Lung (tissue), 11 donors: ENCODE measurements at regions not wholly inside any gene's neighbourhood (a gene's known extent, or its start where the extent isn't known, plus 50 kb on each side); places are given as distances from the start of the nearest gene placed in this dataset.

ENCODE experiments used
- ATAC-seq: fragments of 200-7000 bp; cut with Tn5 transposase; one replicate; pipeline ENCODE4 v1.9.1; 2020; ENCODE audit warnings: moderate number of reproducible peaks; ENCODE audit not compliant: insufficient read depth, low FRiP score
- DNase-seq, 3 donors: peaks; one replicate each; pipeline ENCODE4 v3.0.0-alpha.2; 2013 to 2017
- H3K27ac ChIP-seq, 2 donors: one replicate each; pipeline ENCODE4 v1.5.1; 2013; ENCODE audit warnings: mild to moderate bottlenecking in 2 of 2, moderate library complexity in 2 of 2, control low read depth in 1 of 2, inconsistent platforms in 1 of 2, low read depth in 1 of 2, low read length in 1 of 2
- H3K27me3 ChIP-seq, 3 donors: one replicate each; pipeline ENCODE4 v1.5.1; 2013; ENCODE audit warnings: low read length in 2 of 3; ENCODE audit not compliant: control insufficient read depth in 3 of 3, insufficient read depth in 3 of 3
- H3K36me3 ChIP-seq, 4 donors: one replicate each; pipeline ENCODE4 v1.5.1; 2013; ENCODE audit warnings: low read length in 4 of 4, mild to moderate bottlenecking in 1 of 4, moderate library complexity in 1 of 4; ENCODE audit not compliant: control insufficient read depth in 4 of 4, insufficient read depth in 4 of 4
- H3K4me1 ChIP-seq, 5 donors: one replicate each; pipeline ENCODE4 v1.5.1; 2013; ENCODE audit warnings: low read length in 5 of 5, mild to moderate bottlenecking in 2 of 5, moderate library complexity in 1 of 5; ENCODE audit not compliant: control insufficient read depth in 5 of 5, insufficient read depth in 5 of 5
- H3K4me3 ChIP-seq: one replicate; pipeline ENCODE4 v1.5.1; 2013; ENCODE audit warnings: mild to moderate bottlenecking, control low read depth, moderate library complexity
- H3K9ac ChIP-seq, 2 donors: one replicate each; pipeline ENCODE4 v1.5.1; 2013; ENCODE audit warnings: low read length in 2 of 2, control low read depth in 1 of 2; ENCODE audit not compliant: insufficient read depth in 1 of 2
- H3K9me3 ChIP-seq, 4 donors: one replicate each; pipeline ENCODE4 v1.5.1; 2013; ENCODE audit warnings: low read length in 3 of 4, mild to moderate bottlenecking in 1 of 4, moderate library complexity in 1 of 4; ENCODE audit not compliant: control insufficient read depth in 4 of 4, insufficient read depth in 3 of 4
- CTCF ChIP-seq: IDR thresholded peaks from 2 replicates; pipeline ENCODE4 v1.5.1; 2012; ENCODE audit warnings: mild to moderate bottlenecking; ENCODE audit errors: control extremely low read depth, extremely low read depth
- WGBS, 2 donors: extraction: QIAGEN DNeasy Blood & Tissue Kit; methylation state at CpG; one replicate each; pipeline ENCODE4 v1.1.7; 2013; 5-methylcytosine and 5-hydroxymethylcytosine counted together
- donor health status: control.
- donor health status: control.
- donor health status: Bipolar disorder and iron deficiency.
- donor health status: healthy.
- donor health status: DM: yes; HTN: yes; CAD: no.

GRCh38 chr9:73061146-73061545 is 90.5 kb upstream of the ANXA1 start:
- H3K4me3 ChIP-seq = no peak overlapping the region
- no peak for DNase-seq
- H3K4me1 ChIP-seq = peaks cover 0 to 1% (median 0%) of the 10 kb centered on the region in 5 donors
- H3K9me3 ChIP-seq = no peaks in the 10 kb centered on the region
- no peaks in the 10 kb centered on the region for H3K36me3 ChIP-seq
- H3K27me3 ChIP-seq = no peaks in the 10 kb centered on the region
- WGBS, 2 donors = 65 to 88% methylated on average over 3 of the region's 3 CpGs
- no peak for ATAC-seq
- TF ChIP-seq CTCF = no peak
- H3K9ac ChIP-seq = no peak overlapping the region
- no peak overlapping the region for H3K27ac ChIP-seq

- no peak overlapping the region for H3K9ac ChIP-seq
- ATAC-seq = no peak
- no peak for TF ChIP-seq CTCF
- no peaks in the 10 kb centered on the region for H3K9me3 ChIP-seq
- 79 to 93% methylated on average over 2 of the region's 2 CpGs for WGBS, 2 donors
- H3K4me1 ChIP-seq = peaks cover 0 to 1% (median 0%) of the 10 kb centered on the region in 5 donors
- H3K4me3 ChIP-seq = no peak overlapping the region
- DNase-seq = no peak
- H3K27ac ChIP-seq = no peak overlapping the region
- no peaks in the 10 kb centered on the region for H3K27me3 ChIP-seq
- H3K36me3 ChIP-seq = no peaks in the 10 kb centered on the region
Measured at GRCh38 chr9:73059247-73059646, 92.4 kb upstream of the ANXA1 start.

GRCh38 chr9:73056245-73056644 is 95.4 kb upstream of the ANXA1 start:
- no peak overlapping the region for H3K9ac ChIP-seq
- 85 to 94% methylated on average over 5 of the region's 5 CpGs for WGBS, 2 donors
- H3K36me3 ChIP-seq = no peaks in the 10 kb centered on the region
- H3K9me3 ChIP-seq = no peaks in the 10 kb centered on the region
- H3K4me1 ChIP-seq = peaks cover 0 to under 1% (median 0%) of the 10 kb centered on the region in 5 donors
- TF ChIP-seq CTCF = no peak
- H3K4me3 ChIP-seq = no peak overlapping the region
- no peaks in the 10 kb centered on the region for H3K27me3 ChIP-seq
- no peak for ATAC-seq
- H3K27ac ChIP-seq = no peak overlapping the region
- DNase-seq = no peak

GRCh38 chr9:73054091-73054490 is 97.6 kb upstream of the ANXA1 start:
- H3K4me1 ChIP-seq = peaks cover 0 to 2% (median 0%) of the 10 kb centered on the region in 5 donors
- H3K27ac ChIP-seq = no peak overlapping the region
- no peak for DNase-seq

More at GRCh38 chr9:73054091-73054490, 97.6 kb upstream of the ANXA1 start:
- Histone ChIP-seq H3K9me3 (no peaks in the 10 kb centered on the region), H3K4me3 (no peak overlapping the region), H3K36me3 (no peaks in the 10 kb centered on the region), H3K27me3 (no peaks in the 10 kb centered on the region), H3K9ac (no peak overlapping the region)
- ATAC-seq = no peak
- no peak for TF ChIP-seq CTCF
